ENCODE measurements at regions not wholly inside any gene's neighbourhood (a gene's known extent, or its start where the extent isn't known, plus 50 kb on each side); places are given as distances from the start of the nearest gene placed in this dataset.

- no peak for FAIRE-seq
Measured at GRCh38 chr2:103960129-103960513, 893.8 kb upstream of the POU3F3 start.

DNA sequence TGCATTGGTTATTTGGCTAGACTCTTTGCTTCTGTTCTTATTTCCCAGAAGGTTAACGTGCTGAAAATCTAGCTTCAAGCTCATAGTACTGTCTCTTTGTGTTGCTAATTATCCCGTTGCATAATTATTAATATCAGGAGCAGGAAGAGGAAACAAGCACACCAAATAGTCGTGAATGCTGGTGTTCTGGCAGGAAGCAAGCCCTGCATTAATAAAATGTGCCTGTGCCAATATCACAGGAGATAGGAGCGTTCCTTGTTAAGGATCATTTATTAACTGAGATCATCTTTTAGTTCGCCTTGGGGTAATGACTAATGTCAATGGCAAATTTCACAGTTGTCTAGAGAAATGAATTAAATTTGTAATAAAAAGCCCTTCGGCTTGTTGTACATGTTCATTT is 893.0 kb upstream of the POU3F3 start:
- FAIRE-seq = no peak

GRCh38 chr2:103961862-103962261 is 892.1 kb upstream of the POU3F3 start:
- no peak for FAIRE-seq

DNA sequence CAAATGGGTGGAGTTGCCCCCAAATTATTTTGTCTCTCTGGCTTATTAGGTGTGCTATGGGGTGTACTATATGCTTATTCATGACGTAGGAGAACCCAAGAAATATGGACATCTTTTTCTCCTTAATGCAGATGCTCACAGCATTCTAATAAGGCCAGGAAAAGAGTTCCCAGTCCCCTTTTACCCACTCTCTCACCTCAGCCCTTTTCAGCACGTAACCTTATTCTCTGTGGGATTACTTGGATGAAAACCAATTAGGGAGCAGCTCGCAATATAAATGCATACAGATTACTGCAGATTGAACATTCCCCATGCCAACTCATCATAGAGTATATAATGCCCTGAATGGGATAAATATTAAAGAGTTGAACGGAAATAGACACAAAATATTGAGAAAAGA is 891.2 kb upstream of the POU3F3 start:
- FAIRE-seq = no peak

DNA sequence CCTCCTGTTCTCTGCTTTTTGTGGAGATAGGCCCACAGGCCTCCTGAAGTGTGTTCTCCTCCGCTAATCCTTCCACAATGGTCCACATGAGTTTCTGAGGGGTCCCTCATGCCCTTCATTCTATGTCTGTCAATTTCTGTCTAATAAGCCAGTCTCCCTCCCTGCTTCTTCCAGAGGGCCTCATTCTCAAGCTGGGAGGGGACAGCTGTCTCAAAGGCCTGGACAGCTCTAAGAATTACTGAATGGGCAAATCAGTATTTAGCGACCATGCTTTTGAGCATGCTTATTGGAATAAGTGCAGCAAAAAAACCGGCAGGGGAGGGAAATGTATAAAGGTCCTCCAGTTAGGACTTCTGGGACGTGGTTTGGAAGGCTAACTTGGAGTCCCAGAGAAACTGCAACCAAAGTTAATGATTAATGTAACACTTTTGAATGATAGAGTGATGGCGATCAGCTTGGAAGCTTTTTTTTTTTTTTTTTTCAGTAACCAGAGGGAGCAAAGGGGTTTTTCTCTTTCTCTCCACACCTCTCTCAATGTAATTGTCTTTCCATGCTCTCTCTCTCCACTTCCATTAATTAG is 890.7 kb upstream of the POU3F3 start:
- FAIRE-seq = no peak

GRCh38 chr2:103977241-103977640 is 876.7 kb upstream of the POU3F3 start:
- no peak for FAIRE-seq

GRCh38 chr2:103977668-103978067 is 876.2 kb upstream of the POU3F3 start:
- no peak for FAIRE-seq

- FAIRE-seq = no peak
Measured at GRCh38 chr2:103980401-103980800, 873.5 kb upstream of the POU3F3 start.

GRCh38 chr2:103982691-103983090 is 871.2 kb upstream of the POU3F3 start:
- FAIRE-seq = no peak

GRCh38 chr2:103986001-103986400 is 867.9 kb upstream of the POU3F3 start:
- FAIRE-seq = no peak

GRCh38 chr2:103991591-103991990 is 862.3 kb upstream of the POU3F3 start:
- FAIRE-seq = no peak

DNA sequence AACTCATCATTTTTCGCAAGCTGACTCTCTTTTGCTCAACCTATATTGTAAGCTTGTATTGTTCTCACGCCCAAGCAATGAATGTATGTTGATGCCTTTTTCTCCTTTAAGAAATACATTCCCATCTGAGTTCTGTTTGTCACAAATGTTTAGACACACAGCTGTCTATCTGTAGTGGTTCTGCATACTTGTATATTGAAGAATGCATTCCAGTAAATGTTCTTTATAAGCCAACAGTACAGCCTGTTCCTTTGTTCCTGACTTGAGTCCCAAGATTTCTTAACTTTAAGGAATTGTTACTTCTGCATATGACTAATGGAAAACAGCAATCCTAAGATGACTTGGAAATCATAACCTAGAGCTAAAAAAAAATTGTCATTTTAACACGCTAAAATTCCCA is 849.1 kb upstream of the POU3F3 start:
- FAIRE-seq = no peak

GRCh38 chr2:104016801-104017200 is 837.1 kb upstream of the POU3F3 start:
- no peak for FAIRE-seq

DNA sequence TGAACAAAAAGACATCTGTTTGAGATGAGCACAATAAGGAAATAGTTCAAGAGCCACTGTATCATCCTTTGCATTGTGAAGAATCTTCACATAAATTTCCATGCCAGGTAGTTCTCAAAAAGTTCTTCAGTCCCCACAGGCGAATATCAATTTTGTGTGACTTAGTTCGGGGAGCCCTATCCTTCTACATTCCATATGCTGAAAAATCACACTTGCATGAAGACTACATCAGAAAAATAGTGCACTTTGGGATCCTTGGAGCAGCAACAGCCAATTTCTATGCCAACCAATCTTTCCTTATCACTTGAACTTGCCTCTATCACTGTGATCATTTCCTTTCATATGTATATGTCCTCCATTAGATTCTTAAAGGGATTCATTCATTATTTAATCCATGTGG is 830.6 kb upstream of the POU3F3 start:
- FAIRE-seq = no peak

GRCh38 chr2:104023765-104024164 is 830.1 kb upstream of the POU3F3 start:
- FAIRE-seq = no peak

DNA sequence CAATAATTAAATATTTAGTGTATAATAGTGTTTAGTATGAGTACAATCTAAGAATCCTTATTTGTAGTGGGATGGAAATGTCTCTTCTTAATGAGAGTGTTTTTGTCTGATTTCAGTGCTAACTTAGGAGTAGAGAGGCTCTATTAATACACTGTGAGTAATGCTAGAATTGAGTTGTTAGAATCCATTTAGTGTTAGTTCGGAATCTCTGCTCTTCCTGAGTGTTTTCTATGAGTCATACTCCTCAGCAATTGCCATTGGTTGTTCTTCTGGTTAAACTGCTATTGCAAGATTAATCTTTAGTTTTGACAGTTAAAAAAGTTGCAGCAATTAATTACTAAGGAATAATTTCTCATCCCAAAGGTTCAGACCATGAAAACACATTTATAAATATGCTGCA is 828.6 kb upstream of the POU3F3 start:
- FAIRE-seq = no peak

- no peak for FAIRE-seq
Measured at GRCh38 chr2:104026725-104027124, 827.2 kb upstream of the POU3F3 start.

DNA sequence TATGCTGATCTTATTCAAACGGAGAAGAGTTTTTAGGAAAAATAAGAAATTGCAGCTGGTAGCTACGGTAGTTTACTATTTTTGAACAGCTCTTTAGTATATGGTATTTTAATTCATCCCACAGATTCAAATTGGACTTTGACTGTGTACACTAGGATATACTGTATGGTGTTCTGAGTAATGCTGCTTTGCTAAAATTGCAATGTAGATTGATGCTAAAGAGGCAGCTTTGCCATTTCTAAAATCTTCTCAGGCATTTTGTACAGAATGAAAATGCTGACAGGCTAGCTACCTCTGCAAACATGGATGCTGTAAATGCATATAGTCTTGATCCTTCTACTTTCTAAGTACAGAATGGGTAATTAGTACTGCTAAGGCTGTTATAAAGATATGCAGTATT is 826.6 kb upstream of the POU3F3 start:
- no peak for FAIRE-seq

- FAIRE-seq = no peak
Measured at GRCh38 chr2:104028061-104028460, 825.9 kb upstream of the POU3F3 start.

DNA sequence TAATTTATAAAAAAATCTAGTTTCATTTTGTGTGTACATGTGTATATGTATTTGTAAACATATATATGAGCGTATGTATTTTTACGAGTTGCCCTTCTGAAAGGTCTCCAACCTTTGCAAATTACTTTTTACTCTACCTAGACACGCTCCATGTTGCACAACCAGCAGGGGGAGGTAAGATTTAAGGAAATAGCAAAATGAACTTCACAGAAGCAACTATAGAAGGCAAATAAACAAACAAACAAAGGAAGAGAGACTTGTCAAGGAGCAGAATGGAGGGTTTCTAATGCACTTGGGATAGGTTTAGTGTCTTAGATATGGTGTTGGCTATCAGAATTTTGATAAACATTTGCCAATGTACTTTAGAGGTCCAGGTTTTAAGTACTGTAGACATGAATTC is 820.5 kb upstream of the POU3F3 start:
- FAIRE-seq = peak; percentile 82

DNA sequence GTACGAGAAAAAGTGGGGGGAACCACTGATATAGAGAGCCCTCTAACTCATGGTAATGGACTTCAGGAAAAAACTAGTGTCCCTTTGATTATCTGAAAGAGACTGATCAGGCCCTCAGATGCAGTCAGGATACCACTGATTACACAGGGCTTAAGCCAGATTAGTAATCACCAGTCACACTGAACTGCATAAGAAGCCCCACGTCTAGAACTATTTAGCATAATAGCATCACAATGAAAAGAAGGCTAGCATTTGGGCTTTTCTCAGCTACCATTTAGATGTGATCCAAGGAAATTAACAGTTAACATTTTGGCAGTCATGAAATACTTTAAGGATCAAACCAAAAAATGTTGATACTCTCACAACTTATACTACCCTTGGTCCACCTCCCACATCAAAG is 813.1 kb upstream of the POU3F3 start:
- FAIRE-seq = no peak

DNA sequence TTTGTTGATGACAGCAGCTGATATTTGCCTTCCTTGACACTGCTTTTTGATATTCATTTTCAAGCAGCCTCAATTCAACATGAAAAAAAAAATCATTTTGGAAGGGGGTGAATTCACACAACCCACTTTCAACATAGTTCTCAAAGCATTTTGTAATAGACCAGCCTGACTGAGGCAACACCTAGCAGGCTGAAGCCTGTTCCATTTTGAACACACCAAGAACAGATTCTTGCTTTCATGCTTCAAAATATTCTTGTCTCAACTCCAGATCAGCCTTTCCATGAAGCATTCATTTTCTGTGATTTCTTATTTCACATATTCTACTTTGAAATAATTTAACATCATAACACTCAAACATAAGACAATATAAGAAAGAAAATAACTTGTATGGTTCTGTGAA is 812.6 kb upstream of the POU3F3 start:
- FAIRE-seq = no peak

- no peak for FAIRE-seq
Measured at GRCh38 chr2:104043864-104044263, 810.1 kb upstream of the POU3F3 start.

DNA sequence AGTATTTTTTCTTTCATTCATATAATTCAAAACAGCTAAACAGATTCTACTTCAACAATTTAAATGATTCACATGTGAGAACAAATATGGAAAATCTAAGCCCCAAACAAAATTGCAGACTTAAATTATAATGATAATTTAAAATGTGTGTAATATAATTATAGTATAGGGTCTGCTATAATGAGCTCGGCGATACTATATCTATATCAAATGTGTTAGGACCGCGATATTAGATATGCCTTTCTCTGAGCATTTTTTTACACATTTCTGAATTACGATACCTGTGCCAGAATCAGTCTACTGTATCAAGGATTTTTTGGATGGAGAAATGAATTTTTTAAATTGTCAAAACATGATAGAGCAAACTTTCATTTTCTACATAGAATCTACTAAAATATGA is 808.8 kb upstream of the POU3F3 start:
- FAIRE-seq = no peak

DNA sequence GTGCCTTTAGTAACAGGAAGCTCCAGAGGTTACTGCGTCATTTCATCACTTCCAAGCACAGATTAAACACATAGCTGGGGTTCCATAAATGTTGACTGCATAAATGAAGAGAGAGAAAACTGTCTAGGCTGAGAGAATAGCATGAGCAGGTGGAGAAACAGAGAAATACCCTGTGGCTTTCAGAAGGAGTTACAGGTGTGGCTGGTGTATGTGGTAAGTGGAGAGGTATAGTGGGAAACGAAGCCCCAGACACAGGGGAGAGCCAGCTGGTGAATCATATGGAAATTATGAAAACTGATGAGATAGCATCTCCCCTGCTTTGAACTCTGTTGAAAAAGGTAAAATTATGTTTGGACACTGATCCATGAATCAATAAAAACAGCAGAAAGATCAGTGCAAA is 807.4 kb upstream of the POU3F3 start:
- FAIRE-seq = no peak

- FAIRE-seq = no peak
Measured at GRCh38 chr2:104047516-104047915, 806.4 kb upstream of the POU3F3 start.
